Kidney (tissue), 13 donors: ENCODE measurements at regions not wholly inside any gene's neighbourhood (a gene's known extent, or its start where the extent isn't known, plus 50 kb on each side); places are given as distances from the start of the nearest gene placed in this dataset.

Experiments used
- DNase-seq, 5 donors: peaks; one replicate each; pipeline ENCODE4 v3.0.0-alpha.2; 2013 to 2020
- FAIRE-seq: peaks from 2 replicates; lab custom pipeline; 2012; peaks lifted over from hg19 to GRCh38; lab: Jason Lieb, UNC
- H3K27ac ChIP-seq, 2 donors: one replicate each; pipeline ENCODE4 v1.7.0; 2013; ENCODE audit warnings: low read depth in 2 of 2, low read length in 2 of 2, inconsistent platforms in 1 of 2
- H3K27me3 ChIP-seq: one replicate; pipeline ENCODE4 v1.7.1; 2013; ENCODE audit warnings: low read length, inconsistent platforms; ENCODE audit not compliant: control insufficient read depth, insufficient read depth
- H3K36me3 ChIP-seq, 3 donors: one replicate each; pipeline versions ENCODE4 v1.7.0 to v1.7.1; 2013; ENCODE audit warnings: low read length in 3 of 3, control low read depth in 1 of 3, inconsistent platforms in 1 of 3; ENCODE audit not compliant: insufficient read depth in 3 of 3, control insufficient read depth in 2 of 3
- H3K4me1 ChIP-seq, 3 donors: one replicate each; pipeline versions ENCODE4 v1.7.0 to v1.7.1; 2013; ENCODE audit warnings: low read length in 3 of 3, inconsistent platforms in 1 of 3, low read depth in 1 of 3; ENCODE audit not compliant: control insufficient read depth in 2 of 3, insufficient read depth in 2 of 3
- H3K4me3 ChIP-seq, 3 donors: one replicate each; pipeline versions ENCODE4 v1.7.0 to v1.8.1; 2013; ENCODE audit warnings: low read length in 3 of 3, control low read depth in 1 of 3, inconsistent platforms in 1 of 3
- H3K9ac ChIP-seq, 3 donors: one replicate each; pipeline versions ENCODE4 v1.7.0 to v1.7.1; 2013; ENCODE audit warnings: low read length in 3 of 3, control low read depth in 1 of 3, inconsistent platforms in 1 of 3
- H3K9me3 ChIP-seq, 3 donors: one replicate each; pipeline versions ENCODE4 v1.7.0 to v1.7.1; 2013; ENCODE audit warnings: low read length in 3 of 3, control low read depth in 1 of 3, inconsistent platforms in 1 of 3; ENCODE audit not compliant: control insufficient read depth in 2 of 3, insufficient read depth in 1 of 3
- intact Hi-C: fragments of 100-400 bp; cut with DNase I; formaldehyde crosslinking; loops from one replicate; pipeline ENCODE4 v1.11.1; 2022
- TF ChIP-seq, protein P1 (sequence below): IDR thresholded peaks from 3 replicates; pipeline ENCODE4 v1.5.1; 2012; ENCODE audit warnings: mild to moderate bottlenecking, moderate library complexity, borderline replicate concordance; ENCODE audit not compliant: insufficient read depth; ENCODE audit errors: extremely low read depth
- donor health status: control.
- donor health status: control.
- donor health status: control.
- donor health status: control.
- donor health status: control.
- donor health status: DM: yes; HTN: yes; CAD: no.
- donor health status: Normal renal cell carcinoma (clear cell type).

- TF ChIP-seq, protein P1, sequence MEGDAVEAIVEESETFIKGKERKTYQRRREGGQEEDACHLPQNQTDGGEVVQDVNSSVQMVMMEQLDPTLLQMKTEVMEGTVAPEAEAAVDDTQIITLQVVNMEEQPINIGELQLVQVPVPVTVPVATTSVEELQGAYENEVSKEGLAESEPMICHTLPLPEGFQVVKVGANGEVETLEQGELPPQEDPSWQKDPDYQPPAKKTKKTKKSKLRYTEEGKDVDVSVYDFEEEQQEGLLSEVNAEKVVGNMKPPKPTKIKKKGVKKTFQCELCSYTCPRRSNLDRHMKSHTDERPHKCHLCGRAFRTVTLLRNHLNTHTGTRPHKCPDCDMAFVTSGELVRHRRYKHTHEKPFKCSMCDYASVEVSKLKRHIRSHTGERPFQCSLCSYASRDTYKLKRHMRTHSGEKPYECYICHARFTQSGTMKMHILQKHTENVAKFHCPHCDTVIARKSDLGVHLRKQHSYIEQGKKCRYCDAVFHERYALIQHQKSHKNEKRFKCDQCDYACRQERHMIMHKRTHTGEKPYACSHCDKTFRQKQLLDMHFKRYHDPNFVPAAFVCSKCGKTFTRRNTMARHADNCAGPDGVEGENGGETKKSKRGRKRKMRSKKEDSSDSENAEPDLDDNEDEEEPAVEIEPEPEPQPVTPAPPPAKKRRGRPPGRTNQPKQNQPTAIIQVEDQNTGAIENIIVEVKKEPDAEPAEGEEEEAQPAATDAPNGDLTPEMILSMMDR: no peak
- Histone ChIP-seq H3K9ac (no peak overlapping the region), H3K27ac (no peak overlapping the region), H3K4me3 (no peak overlapping the region), H3K36me3 (no peaks in the 10 kb centered on the region), H3K27me3 (no peaks in the 10 kb centered on the region), H3K9me3 (no peaks in the 10 kb centered on the region), H3K4me1 (no peaks in the 10 kb centered on the region)
- intact Hi-C loops: no loop called here
- FAIRE-seq: no peak
- DNase-seq: no peak
Observed at GRCh38 chr6:14744212-14744556, 501.7 kb upstream of the JARID2 start.

DNA sequence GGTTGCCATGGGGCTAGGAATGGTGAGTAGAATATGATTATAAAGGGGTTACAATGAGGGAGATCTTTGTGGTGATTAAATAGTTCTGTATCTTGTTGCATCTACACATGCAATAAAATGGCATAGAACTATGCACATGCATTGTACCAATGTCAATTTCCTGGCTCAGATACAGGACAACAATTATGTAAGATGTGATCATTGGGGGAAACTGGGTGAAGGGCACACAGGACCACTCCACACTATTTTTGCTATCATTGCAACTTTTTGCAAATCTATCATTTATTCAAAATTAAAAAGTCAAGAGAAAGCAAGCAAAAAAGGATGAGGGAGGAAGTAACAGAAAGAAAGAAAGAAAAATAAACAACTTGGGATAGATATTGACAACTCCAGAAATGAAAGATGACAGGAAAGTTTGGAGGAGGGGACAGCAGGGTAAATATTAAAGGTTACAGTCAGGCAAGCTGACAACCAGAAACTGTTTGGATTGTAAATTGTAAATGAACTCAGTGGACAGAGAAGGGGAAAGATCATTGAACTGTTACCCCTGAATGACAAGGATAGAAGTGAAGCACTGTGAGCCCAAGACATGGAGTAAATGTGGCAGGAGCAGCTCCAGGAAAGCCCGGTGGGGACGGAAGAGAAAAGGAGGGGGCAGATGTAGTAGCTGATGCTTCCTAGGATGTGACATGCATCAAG is 499.6 kb upstream of the JARID2 start:
- DNase-seq: no peak
- Histone ChIP-seq H3K27me3 (no peaks in the 10 kb centered on the region), H3K9ac (no peak overlapping the region), H3K4me3 (no peak overlapping the region), H3K36me3 (no peaks in the 10 kb centered on the region), H3K4me1 (no peaks in the 10 kb centered on the region), H3K27ac (no peak overlapping the region), H3K9me3 (no peaks in the 10 kb centered on the region)
- FAIRE-seq: no peak
- TF ChIP-seq, protein P1: no peak
- intact Hi-C loops: no loop called here

DNA sequence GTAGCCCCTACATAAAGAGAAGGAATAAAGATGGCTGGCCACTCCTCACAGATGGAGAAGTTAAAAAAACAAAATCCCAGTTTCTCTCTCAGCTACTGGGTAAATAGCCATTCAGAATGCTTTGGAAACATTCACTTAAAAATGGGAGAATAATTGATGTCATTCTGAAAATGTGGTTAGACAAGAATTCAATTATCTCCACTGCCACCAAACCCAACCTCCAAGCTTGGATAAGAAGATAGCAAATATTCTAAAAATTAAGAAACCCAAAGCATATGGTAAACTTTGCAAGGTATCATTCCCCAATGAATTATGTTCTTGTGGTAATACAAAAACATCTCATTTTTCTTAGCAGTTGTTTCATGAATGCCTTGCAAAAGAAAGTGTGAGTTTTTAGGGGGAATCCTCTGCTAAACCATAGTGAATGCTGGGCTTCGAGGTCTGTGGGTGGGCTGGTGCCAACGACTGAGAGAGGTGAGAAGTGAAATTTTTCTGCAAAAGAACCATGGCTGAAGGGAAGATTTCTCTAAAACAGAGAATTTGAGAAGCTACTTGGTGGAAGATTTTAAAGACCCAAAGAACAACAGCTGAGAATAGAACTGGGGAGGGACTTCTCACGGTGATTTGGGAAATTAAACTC is 497.9 kb upstream of the JARID2 start:
- H3K4me1 ChIP-seq: no peaks in the 10 kb centered on the region
- no peaks in the 10 kb centered on the region for H3K36me3 ChIP-seq
- no peaks in the 10 kb centered on the region for H3K9me3 ChIP-seq
- H3K27ac ChIP-seq: no peak overlapping the region
- no peaks in the 10 kb centered on the region for H3K27me3 ChIP-seq
- TF ChIP-seq, protein P1: no peak
- H3K4me3 ChIP-seq: no peak overlapping the region
- intact Hi-C loops: no loop called here
- H3K9ac ChIP-seq: no peak overlapping the region
- FAIRE-seq (no peak), DNase-seq (no peak)
